H9 (cell line): ENCODE measurements at regions not wholly inside any gene's neighbourhood (a gene's known extent, or its start where the extent isn't known, plus 50 kb on each side); places are given as distances from the start of the nearest gene placed in this dataset.

Experiments used
- DNase-seq: peaks from one replicate; pipeline ENCODE4 v3.0.0-alpha.2; 2017
- H2AFZ ChIP-seq: one replicate; pipeline ENCODE4 v1.6.1; 2013; ENCODE audit warnings: mild to moderate bottlenecking, low read length, control low read depth, moderate library complexity
- H2AK5ac ChIP-seq: 2 replicates; pipeline ENCODE4 v1.6.1; 2013; ENCODE audit warnings: low read length, control low read depth, mixed read lengths; ENCODE audit not compliant: insufficient read length
- H2BK120ac ChIP-seq: one replicate; pipeline ENCODE4 v1.6.1; 2013; ENCODE audit warnings: low read depth, mild to moderate bottlenecking, low read length, control low read depth, inconsistent platforms; ENCODE audit not compliant: poor library complexity, severe bottlenecking
- H2BK12ac ChIP-seq: 2 replicates; pipeline ENCODE4 v1.6.1; 2013; ENCODE audit warnings: low read length, control low read depth, mixed read lengths, low read depth; ENCODE audit not compliant: insufficient read length
- H2BK15ac ChIP-seq: 2 replicates; pipeline ENCODE4 v1.6.1; 2013; ENCODE audit warnings: low read depth, low read length, control low read depth
- H2BK20ac ChIP-seq: one replicate; pipeline ENCODE4 v1.6.1; 2013; ENCODE audit warnings: low read depth, mild to moderate bottlenecking, low read length, control low read depth, inconsistent platforms; ENCODE audit not compliant: poor library complexity, severe bottlenecking
- H2BK5ac ChIP-seq: 2 replicates; pipeline ENCODE4 v1.6.1; 2013; ENCODE audit warnings: low read length, control low read depth, mixed read lengths; ENCODE audit not compliant: insufficient read length
- H3K14ac ChIP-seq: 2 replicates; pipeline ENCODE4 v1.6.1; 2013; ENCODE audit warnings: low read length, control low read depth; ENCODE audit not compliant: insufficient read depth
- H3K18ac ChIP-seq: 2 replicates; pipeline ENCODE4 v1.6.1; 2013; ENCODE audit warnings: low read depth, mild to moderate bottlenecking, mixed read lengths, low read length, control low read depth; ENCODE audit not compliant: insufficient read length
- H3K23ac ChIP-seq: 2 replicates; pipeline ENCODE4 v1.6.1; 2013; ENCODE audit warnings: low read length, control low read depth, mixed read lengths, low read depth; ENCODE audit not compliant: insufficient read length
- H3K23me2 ChIP-seq: 2 replicates; pipeline ENCODE4 v1.6.1; 2013; ENCODE audit warnings: low read depth, mild to moderate bottlenecking, mixed read lengths, low read length, control low read depth; ENCODE audit not compliant: insufficient read length, poor library complexity, severe bottlenecking
- H3K27ac ChIP-seq: 2 replicates; pipeline ENCODE4 v1.5.1; 2013; ENCODE audit warnings: low read length, control low read depth, mixed read lengths, low read depth; ENCODE audit not compliant: insufficient read length
- H3K27me3 ChIP-seq: 2 replicates; pipeline ENCODE4 v1.6.1; 2013; ENCODE audit warnings: low read length, control low read depth, inconsistent platforms; ENCODE audit not compliant: insufficient read depth
- H3K4ac ChIP-seq: 2 replicates; pipeline ENCODE4 v1.6.1; 2013; ENCODE audit warnings: low read depth, mild to moderate bottlenecking, control low read depth, inconsistent platforms, low read length, moderate library complexity
- H3K4me1 ChIP-seq: 2 replicates; pipeline ENCODE4 v1.6.1; 2013; ENCODE audit warnings: low read length, control low read depth, inconsistent platforms; ENCODE audit not compliant: insufficient read depth
- H3K4me2 ChIP-seq: 2 replicates; pipeline ENCODE4 v1.6.1; 2013; ENCODE audit warnings: low read length, control low read depth, mixed read lengths; ENCODE audit not compliant: insufficient read length, insufficient read depth
- H3K56ac ChIP-seq: 2 replicates; pipeline ENCODE4 v1.6.1; 2013; ENCODE audit warnings: low read depth, mild to moderate bottlenecking, mixed read lengths, low read length, control low read depth; ENCODE audit not compliant: insufficient read length
- H3K79me1 ChIP-seq: 2 replicates; pipeline ENCODE4 v1.6.1; 2013; ENCODE audit warnings: low read depth, mild to moderate bottlenecking, moderate library complexity, low read length, control low read depth, inconsistent platforms; ENCODE audit not compliant: insufficient read depth, poor library complexity, severe bottlenecking
- H3K79me2 ChIP-seq: 2 replicates; pipeline ENCODE4 v1.6.1; 2013; ENCODE audit warnings: low read length, control low read depth, inconsistent platforms; ENCODE audit not compliant: insufficient read depth
- H3K9ac ChIP-seq: 2 replicates; pipeline ENCODE4 v1.6.1; 2013; ENCODE audit warnings: low read length, control low read depth, mixed read lengths; ENCODE audit not compliant: insufficient read length; ENCODE audit errors: extremely low read depth
- H3K9me3 ChIP-seq: one replicate; pipeline ENCODE4 v1.6.1; 2013; ENCODE audit warnings: low read depth, low read length, inconsistent platforms; ENCODE audit not compliant: control insufficient read depth
- H3T11ph ChIP-seq: one replicate; pipeline ENCODE4 v1.6.1; 2013; ENCODE audit warnings: mild to moderate bottlenecking, low read length, control low read depth, inconsistent platforms
- H4K20me1 ChIP-seq: one replicate; pipeline ENCODE4 v1.6.1; 2013; ENCODE audit not compliant: control insufficient read depth, insufficient read length, insufficient read depth
- H4K5ac ChIP-seq: 2 replicates; pipeline ENCODE4 v1.6.1; 2013; ENCODE audit warnings: low read depth, mild to moderate bottlenecking, mixed read lengths, low read length, control low read depth; ENCODE audit not compliant: insufficient read length
- H4K8ac ChIP-seq: replicated peaks from 2 replicates; pipeline ENCODE4 v1.6.1; 2013; ENCODE audit warnings: low read length, control low read depth, mixed read lengths, low read depth; ENCODE audit not compliant: insufficient read length
- H4K91ac ChIP-seq: 2 replicates; pipeline ENCODE4 v1.6.1; 2013; ENCODE audit warnings: low read depth, mild to moderate bottlenecking, moderate library complexity, mixed read lengths, low read length, control low read depth; ENCODE audit not compliant: insufficient read length
- H3K27ac Mint-ChIP-seq, 3 experiments: 2 replicates in 2 of 3; 3 replicates in 1 of 3; pipeline ENCODE4 v1.8.0; 2020 to 2021; ENCODE audit warnings: mixed read lengths in 3 of 3, mild to moderate bottlenecking in 1 of 3, moderate library complexity in 1 of 3
- H3K27me3 Mint-ChIP-seq: 2 replicates; pipeline ENCODE4 v1.8.0; 2021; ENCODE audit warnings: low read depth, mild to moderate bottlenecking, moderate library complexity, mixed read lengths
- H3K36me3 Mint-ChIP-seq, 3 experiments: 2 replicates in 2 of 3; 3 replicates in 1 of 3; pipeline ENCODE4 v1.8.0; 2020 to 2021; ENCODE audit warnings: low read depth in 3 of 3, mixed read lengths in 3 of 3; ENCODE audit not compliant: insufficient read depth in 1 of 3
- H3K4me1 Mint-ChIP-seq, 2 experiments: 2 replicates each; pipeline ENCODE4 v1.8.0; 2020; ENCODE audit warnings: mixed read lengths in 2 of 2
- H3K4me3 Mint-ChIP-seq, 2 experiments: 2 replicates in 1 of 2; 3 replicates in 1 of 2; pipeline ENCODE4 v1.8.0; 2020 to 2021; ENCODE audit warnings: mild to moderate bottlenecking in 2 of 2, mixed read lengths in 2 of 2, moderate library complexity in 1 of 2
- H3K9me3 Mint-ChIP-seq, 2 experiments: 2 replicates in 1 of 2; 3 replicates in 1 of 2; pipeline ENCODE4 v1.8.0; 2020; ENCODE audit warnings: mild to moderate bottlenecking in 2 of 2, mixed read lengths in 2 of 2, moderate library complexity in 1 of 2
- CTCF ChIP-seq: fragments of 200-600 bp; sonication (generic); conservative IDR thresholded peaks from 3 replicates; pipeline ENCODE4 v1.8.0; 2021; ENCODE audit warnings: antibody characterized with exemption, mild to moderate bottlenecking
- WGBS: extraction: QIAGEN DNeasy Blood & Tissue Kit; methylation state at CpG from one replicate; pipeline ENCODE4 v1.1.7; 2013; ENCODE audit warnings: missing lambda C conversion rate, low lambda C conversion rate, mixed read lengths; ENCODE audit not compliant: insufficient read length; ENCODE audit errors: extremely low coverage; 5-methylcytosine and 5-hydroxymethylcytosine counted together

DNA sequence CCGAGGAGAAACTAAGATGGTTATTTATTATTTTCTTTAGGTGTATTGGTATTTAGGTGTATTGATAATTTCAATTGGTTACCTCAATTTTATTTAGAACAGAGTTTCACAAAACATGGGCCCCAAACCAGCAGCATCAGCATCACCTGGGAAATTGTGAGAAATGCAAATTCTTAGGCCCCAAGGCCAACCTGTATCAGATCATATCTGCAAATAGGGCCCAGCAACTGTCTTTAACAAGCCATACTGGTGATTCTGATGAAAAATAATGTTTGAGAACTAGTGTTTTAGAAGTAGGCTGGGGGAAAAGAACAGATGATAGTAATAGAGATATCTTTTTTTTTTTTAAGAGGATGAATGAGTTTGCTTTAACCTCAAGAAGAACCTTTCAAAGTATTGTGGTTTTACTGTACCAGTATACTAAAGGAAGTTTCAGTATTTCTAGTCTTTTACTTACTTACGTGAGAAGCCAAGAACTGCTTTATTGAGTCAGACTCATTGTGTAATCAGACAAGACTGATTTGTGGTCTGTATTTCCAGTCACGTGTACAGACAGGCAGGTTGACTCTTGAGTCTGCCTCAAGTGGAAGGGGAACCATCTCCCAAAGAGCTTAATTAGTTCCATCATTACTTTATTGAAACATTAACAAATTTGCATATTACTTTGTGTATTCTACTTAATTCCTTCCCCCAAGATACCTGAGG lies 60.4 kb upstream of the GAREM1 start:
- H4K5ac ChIP-seq, result no peak overlapping the region
- Mint-ChIP-seq H3K9me3 (no peaks in the 10 kb centered on the region), H3K27me3 (no peaks in the 10 kb centered on the region), H3K4me3 (no peak overlapping the region), H3K27ac (no peak overlapping the region), H3K36me3 (no peaks in the 10 kb centered on the region), H3K4me1 (0 out of 4 replicates have a peak, but pooled peaks cover 0 to 4% of the 10 kb centered on the region in 2 experiments)
- H4K20me1 ChIP-seq, result no peaks in the 10 kb centered on the region
- no peak overlapping the region for H3K14ac ChIP-seq
- H3K9me3 ChIP-seq, result no peaks in the 10 kb centered on the region
- no peaks in the 10 kb centered on the region for H3K23me2 ChIP-seq
- no peak overlapping the region for H3K27ac ChIP-seq
- H4K91ac ChIP-seq, result no peak overlapping the region
- no peak overlapping the region for H3K18ac ChIP-seq
- H3T11ph ChIP-seq, result no peak overlapping the region
- no peak overlapping the region for H2BK20ac ChIP-seq
- no peak overlapping the region for H2AK5ac ChIP-seq
- no peaks in the 10 kb centered on the region for H3K27me3 ChIP-seq
- H2BK15ac ChIP-seq, result no peak overlapping the region
- H3K4me2 ChIP-seq, result no peak overlapping the region
- H2AFZ ChIP-seq, result no peak overlapping the region
- no peaks in the 10 kb centered on the region for H3K79me2 ChIP-seq
- H4K8ac ChIP-seq, result no peak overlapping the region
- no peak overlapping the region for H2BK5ac ChIP-seq
- no peak overlapping the region for H2BK120ac ChIP-seq
- WGBS, result no CpG with 5 or more reads among the region's 3 CpGs
- no peak overlapping the region for H3K56ac ChIP-seq
- no peak overlapping the region for H2BK12ac ChIP-seq
- no peak for TF ChIP-seq CTCF
- no peak overlapping the region for H3K23ac ChIP-seq
- no peaks in the 10 kb centered on the region for H3K79me1 ChIP-seq
- no peaks in the 10 kb centered on the region for H3K4me1 ChIP-seq
- DNase-seq, result no peak
- H3K9ac ChIP-seq, result no peak overlapping the region
- no peak overlapping the region for H3K4ac ChIP-seq
